ENCODE measurements at regions not wholly inside any gene's neighbourhood (a gene's known extent, or its start where the extent isn't known, plus 50 kb on each side); places are given as distances from the start of the nearest gene placed in this dataset.

- Histone ChIP-seq H3K27ac (ENCODE audit: control insufficient read depth, insufficient read depth) (no peak overlapping the region), H3K27me3 (replicated peaks in 1 of 2; ENCODE audit: control insufficient read depth in 2 of 2, insufficient read depth in 2 of 2, low read length in 1 of 2) (no peaks in the 10 kb centered on the region), H2AFZ (ENCODE audit: control insufficient read depth, low read depth, low read length) (no peak overlapping the region), H3K9me3 (replicated peaks; ENCODE audit: control insufficient read depth, insufficient read depth, low read length) (no peaks in the 10 kb centered on the region), H3K36me3 (ENCODE audit: control insufficient read depth in 2 of 2, insufficient read depth in 2 of 2, low read length in 1 of 2) (no peaks in the 10 kb centered on the region), H3K79me2 (ENCODE audit: control insufficient read depth, insufficient read depth, low read length) (no peaks in the 10 kb centered on the region), H3K4me3 (no peak overlapping the region), H3K4me2 (ENCODE audit: control insufficient read depth, insufficient read depth) (no peak overlapping the region), H3K4me1 (ENCODE audit: control insufficient read depth, insufficient read depth, low read length) (no peaks in the 10 kb centered on the region), H4K20me1 (ENCODE audit: control insufficient read depth, insufficient read depth) (no peaks in the 10 kb centered on the region), H3K9ac (ENCODE audit: control insufficient read depth, insufficient read depth, low read length) (no peak overlapping the region)
- ChIA-PET RAD21 (ENCODE audit: unreplicated experiment) (no interaction called here), SMC1A (ENCODE audit: uncharacterized antibody, unreplicated experiment) (no interaction called here), POLR2A (no interaction called here), CTCF (no interaction called here)
- FAIRE-seq = no peak
- no TSS peak for BruUV-seq (replicated peaks)
- DNase-seq (ENCODE audit: low read depth, low spot score) = no peak
- in situ Hi-C loops (cut with MboI) = no loop called here
- intact Hi-C loops (cut with micrococcal nuclease; ENCODE audit: unreplicated experiment) = no loop called here
- TF ChIP-seq NFYB (IDR thresholded peaks at IDR 0.05; ENCODE audit: insufficient read depth, low read depth, low read length) = no peak
- no peak for TF ChIP-seq HDGF (IDR thresholded peaks at IDR 0.05)
- no peak for TF ChIP-seq TAF1 (IDR thresholded peaks at IDR 0.05; ENCODE audit: borderline replicate concordance, low read depth, low read length)
- TF ChIP-seq ZNF274 (IDR thresholded peaks at IDR 0.05; ENCODE audit: insufficient read depth, insufficient read length) = no peak
- TF ChIP-seq SREBF2 (IDR thresholded peaks at IDR 0.05; ENCODE audit: low read length) = no peak
- ATAC-seq = no peak
- 18% methylated on average over 3 of the region's 3 CpGs for WGBS (ENCODE audit: insufficient coverage, insufficient replicate concordance, low lambda C conversion rate, missing lambda C conversion rate)
Measured at GRCh38 chr7:118855290-118855689, 630.8 kb downstream of the ANKRD7 start.

GRCh38 chr7:118858651-118859149 is 634.2 kb downstream of the ANKRD7 start:
- Histone ChIP-seq H3K9ac (ENCODE audit: control insufficient read depth, insufficient read depth, low read length) (no peak overlapping the region), H2AFZ (ENCODE audit: control insufficient read depth, low read depth, low read length) (no peak overlapping the region), H3K4me3 (no peak overlapping the region), H3K4me1 (ENCODE audit: control insufficient read depth, insufficient read depth, low read length) (no peaks in the 10 kb centered on the region), H3K79me2 (ENCODE audit: control insufficient read depth, insufficient read depth, low read length) (no peaks in the 10 kb centered on the region), H3K27ac (ENCODE audit: control insufficient read depth, insufficient read depth) (no peak overlapping the region), H3K4me2 (ENCODE audit: control insufficient read depth, insufficient read depth) (no peak overlapping the region), H4K20me1 (ENCODE audit: control insufficient read depth, insufficient read depth) (no peaks in the 10 kb centered on the region), H3K27me3 (replicated peaks in 1 of 2; ENCODE audit: control insufficient read depth in 2 of 2, insufficient read depth in 2 of 2, low read length in 1 of 2) (no peaks in the 10 kb centered on the region), H3K9me3 (replicated peaks; ENCODE audit: control insufficient read depth, insufficient read depth, low read length) (no peaks in the 10 kb centered on the region), H3K36me3 (ENCODE audit: control insufficient read depth in 2 of 2, insufficient read depth in 2 of 2, low read length in 1 of 2) (no peaks in the 10 kb centered on the region)
- FAIRE-seq (no peak), DNase-seq (ENCODE audit: low read depth, low spot score) (no peak), ATAC-seq (no peak)
- BruUV-seq (replicated peaks) = no TSS peak
- ChIA-PET RAD21 (ENCODE audit: unreplicated experiment) (no interaction called here), CTCF (no interaction called here), SMC1A (ENCODE audit: uncharacterized antibody, unreplicated experiment) (no interaction called here), POLR2A (interaction anchor here (0.6 kb wide), 1 partner anchor 104 kb away, joined by 3 read pairs; no protein-coding TSS in a partner anchor)
- in situ Hi-C loops (cut with MboI) (no loop called here), intact Hi-C loops (cut with micrococcal nuclease; ENCODE audit: unreplicated experiment) (no loop called here)
- 79% methylated on average over 38 of the region's 49 CpGs for WGBS (ENCODE audit: insufficient coverage, insufficient replicate concordance, low lambda C conversion rate, missing lambda C conversion rate)
- TF ChIP-seq USF1 (IDR thresholded peaks at IDR 0.05; ENCODE audit: borderline replicate concordance, extremely low read length, insufficient read depth, low read depth, low read length) (no peak), TAF1 (IDR thresholded peaks at IDR 0.05; ENCODE audit: borderline replicate concordance, low read depth, low read length) (no peak), IKZF1 (conservative IDR thresholded peaks at IDR 0.05) (no peak), NR2C2 (IDR thresholded peaks at IDR 0.05; ENCODE audit: borderline replicate concordance, control insufficient read depth, insufficient read length, low read depth) (no peak), POU2F2 (IDR thresholded peaks at IDR 0.05; ENCODE audit: borderline replicate concordance, low read depth, low read length) (no peak), NR2C1 (IDR thresholded peaks at IDR 0.05) (no peak), RELB (IDR thresholded peaks at IDR 0.05; ENCODE audit: low read depth) (no peak), BRCA1 (IDR thresholded peaks at IDR 0.05; ENCODE audit: low read depth, low read length) (no peak), SIX5 (IDR thresholded peaks at IDR 0.05; ENCODE audit: low read depth, low read length, severe bottlenecking) (no peak), HDGF (IDR thresholded peaks at IDR 0.05) (no peak), EZH2 (IDR thresholded peaks at IDR 0.05; ENCODE audit: borderline replicate concordance, control insufficient read depth, low read depth, low read length) (no peak), ELK1 (IDR thresholded peaks at IDR 0.05; ENCODE audit: low read depth, low read length) (no peak), SMAD5 (IDR thresholded peaks at IDR 0.05; ENCODE audit: low read depth) (no peak)
